NOMO-1 treated with dmso at 0.1 percent for 144 hours (cell line): ENCODE measurements at regions not wholly inside any gene's neighbourhood (a gene's known extent, or its start where the extent isn't known, plus 50 kb on each side); places are given as distances from the start of the nearest gene placed in this dataset.

Source experiments
- DNase-seq: peaks from one replicate; lab custom pipeline; 2025; ENCODE audit not compliant: unreplicated experiment; lab: John Stamatoyannopoulos, UW

GRCh38 chr1:82215853-82216175 is 415.1 kb downstream of the ADGRL2 start:
- DNase-seq: no peak

- DNase-seq: no peak
Observed at GRCh38 chr1:82215056-82215852, 414.5 kb downstream of the ADGRL2 start.

GRCh38 chr1:82214606-82215005 is 413.9 kb downstream of the ADGRL2 start:
- DNase-seq: no peak

GRCh38 chr1:82197606-82198005 is 396.9 kb downstream of the ADGRL2 start:
- no peak for DNase-seq

- no peak for DNase-seq
Observed at GRCh38 chr1:82195245-82195644, 394.5 kb downstream of the ADGRL2 start.

GRCh38 chr1:82185084-82185483 is 384.4 kb downstream of the ADGRL2 start:
- DNase-seq: no peak

- DNase-seq: no peak
Observed at GRCh38 chr1:82181846-82182245, 381.1 kb downstream of the ADGRL2 start.

GRCh38 chr1:82179131-82179530 is 378.4 kb downstream of the ADGRL2 start:
- DNase-seq: no peak

GRCh38 chr1:82177192-82177591 is 376.5 kb downstream of the ADGRL2 start:
- peak; percentile 9 for DNase-seq

GRCh38 chr1:82171955-82172354 is 371.2 kb downstream of the ADGRL2 start:
- no peak for DNase-seq

GRCh38 chr1:82168482-82168881 is 367.7 kb downstream of the ADGRL2 start:
- no peak for DNase-seq

- DNase-seq: no peak
Observed at GRCh38 chr1:82165304-82165703, 364.6 kb downstream of the ADGRL2 start.

GRCh38 chr1:82162486-82163420 is 362.0 kb downstream of the ADGRL2 start:
- no peak for DNase-seq

- DNase-seq: peak; percentile 39
Observed at GRCh38 chr1:82161700-82162141, 361.0 kb downstream of the ADGRL2 start.

- no peak for DNase-seq
Observed at GRCh38 chr1:82160903-82161302, 360.2 kb downstream of the ADGRL2 start.

GRCh38 chr1:82160036-82160435 is 359.3 kb downstream of the ADGRL2 start:
- no peak for DNase-seq

- DNase-seq: no peak
Observed at GRCh38 chr1:82158981-82159380, 358.2 kb downstream of the ADGRL2 start.

- DNase-seq: no peak
Observed at GRCh38 chr1:82154219-82154970, 353.7 kb downstream of the ADGRL2 start.

GRCh38 chr1:82153752-82154151 is 353.0 kb downstream of the ADGRL2 start:
- no peak for DNase-seq

- DNase-seq: no peak
Observed at GRCh38 chr1:82153272-82153629, 352.5 kb downstream of the ADGRL2 start.
